ENCODE measurements at regions not wholly inside any gene's neighbourhood (a gene's known extent, or its start where the extent isn't known, plus 50 kb on each side); places are given as distances from the start of the nearest gene placed in this dataset.

- no peak for DNase-seq
These were observed 228.3 kb upstream of the ADAMTS16 start for GRCh38 chr5:4911646-4912403.

GRCh38 chr5:4921929-4922328 lies 218.2 kb upstream of the ADAMTS16 start:
- no peak for DNase-seq

- DNase-seq, result no peak
These were observed 215.6 kb upstream of the ADAMTS16 start for GRCh38 chr5:4924577-4924976.

- no peak for DNase-seq
These were observed 213.0 kb upstream of the ADAMTS16 start for GRCh38 chr5:4927097-4927496.

GRCh38 chr5:4928409-4928808 lies 211.7 kb upstream of the ADAMTS16 start:
- no peak for DNase-seq

- DNase-seq, result no peak
These were observed 211.0 kb upstream of the ADAMTS16 start for GRCh38 chr5:4929092-4929655.

- DNase-seq, result no peak
These were observed 200.9 kb upstream of the ADAMTS16 start for GRCh38 chr5:4939042-4939781.

GRCh38 chr5:4941161-4941560 lies 199.0 kb upstream of the ADAMTS16 start:
- no peak for DNase-seq

- no peak for DNase-seq
These were observed 197.9 kb upstream of the ADAMTS16 start for GRCh38 chr5:4941957-4942830.

- no peak for DNase-seq
These were observed 197.3 kb upstream of the ADAMTS16 start for GRCh38 chr5:4942831-4943178.

GRCh38 chr5:4945296-4945695 lies 194.8 kb upstream of the ADAMTS16 start:
- no peak for DNase-seq

GRCh38 chr5:4947106-4947505 lies 193.0 kb upstream of the ADAMTS16 start:
- no peak for DNase-seq

GRCh38 chr5:4947893-4948536 lies 192.1 kb upstream of the ADAMTS16 start:
- no peak for DNase-seq

- no peak for DNase-seq
These were observed 191.0 kb upstream of the ADAMTS16 start for GRCh38 chr5:4949108-4949507.

GRCh38 chr5:4953576-4953975 lies 186.6 kb upstream of the ADAMTS16 start:
- DNase-seq, result no peak

GRCh38 chr5:4954048-4954447 lies 186.1 kb upstream of the ADAMTS16 start:
- DNase-seq, result no peak

GRCh38 chr5:4963265-4963664 lies 176.9 kb upstream of the ADAMTS16 start:
- no peak for DNase-seq

GRCh38 chr5:4969351-4969750 lies 170.8 kb upstream of the ADAMTS16 start:
- DNase-seq, result no peak

- no peak for DNase-seq
These were observed 170.0 kb upstream of the ADAMTS16 start for GRCh38 chr5:4970171-4970570.

- no peak for DNase-seq
These were observed 163.2 kb upstream of the ADAMTS16 start for GRCh38 chr5:4976902-4977301.

GRCh38 chr5:4977416-4978110 lies 162.6 kb upstream of the ADAMTS16 start:
- DNase-seq, result no peak

- no peak for DNase-seq
These were observed 159.9 kb upstream of the ADAMTS16 start for GRCh38 chr5:4980201-4980600.

Measured in left hindlimb (tissue), 1 donor.